Common myeloid progenitor, CD34-positive (primary cell): ENCODE measurements at regions not wholly inside any gene's neighbourhood (a gene's known extent, or its start where the extent isn't known, plus 50 kb on each side); places are given as distances from the start of the nearest gene placed in this dataset.

Experiments
- CTCF ChIA-PET: fragments of 350-600 bp; sonication (Branson Sonifier 250); formaldehyde crosslinking; loops from one replicate; lab custom pipeline; 2021; ENCODE audit warnings: antibody characterized with exemption; lab: Charles Lee
- POLR2A ChIA-PET: fragments of 350-600 bp; sonication (Branson Sonifier 250); formaldehyde crosslinking; loops from one replicate; lab custom pipeline; 2021; ENCODE audit warnings: antibody characterized with exemption; lab: Charles Lee
- DNase-seq, 3 donors: peaks; one replicate each; pipeline versions ENCODE4 v3.0.0 to v3.0.0-alpha.2; 2013
- H3K27ac ChIP-seq, 2 experiments: 1 replicate in 1 of 2; 2 replicates in 1 of 2; pipeline ENCODE4 v1.7.0; 2013; ENCODE audit warnings: inconsistent platforms in 2 of 2, low read length in 2 of 2, mild to moderate bottlenecking in 2 of 2, low read depth in 1 of 2, moderate library complexity in 1 of 2; ENCODE audit not compliant: severe bottlenecking in 2 of 2, insufficient read depth in 1 of 2, poor library complexity in 1 of 2
- H3K27me3 ChIP-seq, 5 experiments: replicated peaks in 2 of 5; 1 replicate in 3 of 5; 2 replicates in 2 of 5; pipeline versions ENCODE4 v1.6.1 to v1.7.0; 2013; ENCODE audit warnings: low read length in 4 of 5, mild to moderate bottlenecking in 2 of 5, moderate library complexity in 2 of 5, inconsistent platforms in 1 of 5; ENCODE audit not compliant: insufficient read depth in 5 of 5, control insufficient read depth in 4 of 5
- H3K36me3 ChIP-seq, 4 experiments: 1 replicate in 2 of 4; 2 replicates in 2 of 4; pipeline versions ENCODE4 v1.6.1 to v1.7.0; 2013; ENCODE audit warnings: low read length in 3 of 4, control low read depth in 1 of 4, mild to moderate bottlenecking in 1 of 4; ENCODE audit not compliant: control insufficient read depth in 4 of 4, insufficient read depth in 4 of 4
- H3K4me1 ChIP-seq, 4 experiments: 1 replicate in 3 of 4; 2 replicates in 1 of 4; pipeline versions ENCODE4 v1.6.1 to v1.7.1; 2013; ENCODE audit warnings: low read length in 3 of 4, mild to moderate bottlenecking in 3 of 4, control low read depth in 1 of 4, inconsistent platforms in 1 of 4, moderate library complexity in 1 of 4; ENCODE audit not compliant: control insufficient read depth in 4 of 4, insufficient read depth in 4 of 4; ENCODE audit errors: control extremely low read depth in 1 of 4
- H3K4me3 ChIP-seq, 7 experiments: 1 replicate in 4 of 7; 2 replicates in 3 of 7; pipeline versions ENCODE4 v1.5.1 to v1.7.0; 2013; ENCODE audit warnings: mild to moderate bottlenecking in 7 of 7, low read length in 6 of 7, moderate library complexity in 6 of 7, inconsistent platforms in 2 of 7, low read depth in 2 of 7, control low read depth in 1 of 7; ENCODE audit not compliant: insufficient read depth in 4 of 7, control insufficient read depth in 1 of 7; ENCODE audit errors: extremely low read depth in 1 of 7
- H3K9me3 ChIP-seq, 5 experiments: 1 replicate in 4 of 5; 2 replicates in 1 of 5; pipeline versions ENCODE4 v1.6.1 to v1.7.1; 2013; ENCODE audit warnings: low read length in 4 of 5, mild to moderate bottlenecking in 2 of 5, inconsistent platforms in 1 of 5, low read depth in 1 of 5, moderate library complexity in 1 of 5; ENCODE audit not compliant: control insufficient read depth in 4 of 5, insufficient read depth in 2 of 5; ENCODE audit errors: control extremely low read depth in 1 of 5
- WGBS: methylation state at CpG from one replicate; pipeline ENCODE4 v1.1.5; 2013; ENCODE audit not compliant: insufficient coverage; 5-methylcytosine and 5-hydroxymethylcytosine counted together

GRCh38 chr5:52378237-52378636 lies 409.5 kb upstream of the ITGA1 start:
- ChIA-PET POLR2A (no interaction called here), CTCF (no interaction called here)
- Histone ChIP-seq H3K36me3 (no peaks in the 10 kb centered on the region), H3K27ac (no peak overlapping the region), H3K27me3 (no peaks in the 10 kb centered on the region), H3K4me1 (no peaks in the 10 kb centered on the region), H3K9me3 (peaks cover 0 to 1% (median 0%) of the 10 kb centered on the region in 5 experiments), H3K4me3 (no peak overlapping the region)
- DNase-seq, result no peak

GRCh38 chr5:52388349-52388748 lies 399.4 kb upstream of the ITGA1 start:
- Histone ChIP-seq H3K27me3 (peaks cover 0 to 4% (median 0%) of the 10 kb centered on the region in 5 experiments), H3K27ac (no peak overlapping the region), H3K9me3 (no peaks in the 10 kb centered on the region), H3K4me3 (no peak overlapping the region), H3K4me1 (no peaks in the 10 kb centered on the region), H3K36me3 (no peaks in the 10 kb centered on the region)
- ChIA-PET CTCF (no interaction called here), POLR2A (no interaction called here)
- DNase-seq, result no peak
- 100% methylated on average over 3 of the region's 3 CpGs for WGBS

GRCh38 chr5:52392321-52392720 lies 395.4 kb upstream of the ITGA1 start:
- ChIA-PET POLR2A (no interaction called here), CTCF (no interaction called here)
- no peak for DNase-seq
- Histone ChIP-seq H3K36me3 (no peaks in the 10 kb centered on the region), H3K4me1 (no peaks in the 10 kb centered on the region), H3K9me3 (no peaks in the 10 kb centered on the region), H3K27ac (no peak overlapping the region), H3K4me3 (no peak overlapping the region), H3K27me3 (no peaks in the 10 kb centered on the region)
- whole genome bisulfite sequencing, result 100% methylated on average over 1 of the region's 3 CpGs

- CTCF ChIA-PET, result no interaction called here
- no peak for DNase-seq
- no peak overlapping the region for H3K27ac ChIP-seq
- no peaks in the 10 kb centered on the region for H3K27me3 ChIP-seq
- H3K4me3 ChIP-seq, result no peak overlapping the region
- 98% methylated on average over 8 of the region's 8 CpGs for WGBS
- POLR2A ChIA-PET, result no interaction called here
- no peaks in the 10 kb centered on the region for H3K36me3 ChIP-seq
- H3K4me1 ChIP-seq, result no peaks in the 10 kb centered on the region
- H3K9me3 ChIP-seq, result no peaks in the 10 kb centered on the region
Measured at GRCh38 chr5:52409835-52410234, 377.9 kb upstream of the ITGA1 start.

- WGBS, result 67% methylated on average over 1 of the region's 1 CpG
- ChIA-PET CTCF (no interaction called here), POLR2A (no interaction called here)
Measured at GRCh38 chr5:52419357-52419756, 368.4 kb upstream of the ITGA1 start.

GRCh38 chr5:52427615-52428014 lies 360.1 kb upstream of the ITGA1 start:
- ChIA-PET CTCF (no interaction called here), POLR2A (no interaction called here)
- no peak overlapping the region for H3K27ac ChIP-seq
- no peak overlapping the region for H3K4me3 ChIP-seq
- DNase-seq, result no peak
- peaks cover 0 to 5% (median 0%) of the 10 kb centered on the region in 5 experiments for H3K9me3 ChIP-seq
- H3K4me1 ChIP-seq, result no peaks in the 10 kb centered on the region
- H3K36me3 ChIP-seq, result no peaks in the 10 kb centered on the region
- H3K27me3 ChIP-seq, result no peaks in the 10 kb centered on the region
- 80% methylated on average over 1 of the region's 4 CpGs for WGBS

More at GRCh38 chr5:52419357-52419756, 368.4 kb upstream of the ITGA1 start:
- H3K36me3 ChIP-seq, result no peaks in the 10 kb centered on the region
- no peak overlapping the region for H3K4me3 ChIP-seq
- H3K27ac ChIP-seq, result no peak overlapping the region
- no peak for DNase-seq
- H3K9me3 ChIP-seq, result no peaks in the 10 kb centered on the region
- H3K4me1 ChIP-seq, result no peaks in the 10 kb centered on the region
- peaks cover 0 to 2% (median 0%) of the 10 kb centered on the region in 5 experiments for H3K27me3 ChIP-seq

- Histone ChIP-seq H3K4me3 (no peak overlapping the region), H3K27me3 (no peaks in the 10 kb centered on the region), H3K4me1 (no peaks in the 10 kb centered on the region), H3K36me3 (no peaks in the 10 kb centered on the region), H3K27ac (no peak overlapping the region), H3K9me3 (peaks cover 0 to 5% (median 0%) of the 10 kb centered on the region in 5 experiments)
- DNase-seq, result no peak
- POLR2A ChIA-PET, result no interaction called here
- CTCF ChIA-PET, result no interaction called here
- WGBS, result 92% methylated on average over 2 of the region's 3 CpGs
Measured at GRCh38 chr5:52428977-52429489, 358.7 kb upstream of the ITGA1 start.
